A549 (cell line): ENCODE measurements at regions not wholly inside any gene's neighbourhood (a gene's known extent, or its start where the extent isn't known, plus 50 kb on each side); places are given as distances from the start of the nearest gene placed in this dataset.

ENCODE experiments used
- ATAC-seq, 2 experiments: fragments of 200-7000 bp in 1 of 2; fragments of >200 bp in 1 of 2; cut with Nextera tagmentation in 1 of 2; cut with Tn5 transposase in 1 of 2; 3 replicates each; pipeline versions ENCODE4 v1.8.0 to v1.9.1; 2018 to 2020; ENCODE audit warnings: mild to moderate bottlenecking in 1 of 2, moderate library complexity in 1 of 2
- CTCF ChIA-PET: fragments of 300-600 bp; sonication (Branson Sonifier 250); formaldehyde crosslinking; extraction: SDS; loops from one replicate; lab custom pipeline; 2021; ENCODE audit warnings: antibody characterized with exemption, inconsistent platforms; lab: Yijun Ruan, JAX
- POLR2A ChIA-PET: fragments of 350-600 bp; formaldehyde crosslinking; extraction: SDS; loops from one replicate; lab custom pipeline; 2021; ENCODE audit warnings: antibody characterized with exemption, inconsistent platforms; lab: Yijun Ruan, JAX
- DNase-seq, 2 experiments: peaks; one replicate each; pipeline versions ENCODE4 v3.0.0 to v3.0.0-alpha.2; 2011 to 2016; ENCODE audit warnings: low read depth in 1 of 2, low spot score in 1 of 2
- FAIRE-seq: peaks from 2 replicates; lab custom pipeline; 2011; peaks lifted over from hg19 to GRCh38; lab: Jason Lieb, UNC
- H3K27ac ChIP-seq, 2 experiments: fragments of >200 bp; sonication (Bioruptor Twin); formaldehyde crosslinking; 3 replicates each; pipeline ENCODE4 v1.5.1; 2016 to 2017
- H3K4me1 ChIP-seq: fragments of >200 bp; sonication (Bioruptor Twin); formaldehyde crosslinking; 3 replicates; pipeline ENCODE4 v1.6.1; 2016
- H3K4me2 ChIP-seq: fragments of >200 bp; sonication (Bioruptor Twin); formaldehyde crosslinking; 3 replicates; pipeline ENCODE4 v1.6.1; 2016
- H3K4me3 ChIP-seq: fragments of >200 bp; sonication (Bioruptor Twin); formaldehyde crosslinking; 3 replicates; pipeline ENCODE4 v1.5.1; 2016
- H3K9me3 ChIP-seq: fragments of >200 bp; sonication (Bioruptor Twin); formaldehyde crosslinking; 3 replicates; pipeline ENCODE4 v1.6.1; 2016
- CTCF ChIP-seq: fragments of >200 bp; sonication (Bioruptor Twin); formaldehyde crosslinking; IDR thresholded peaks from 3 replicates; pipeline ENCODE4 v1.5.1; 2016
- E2F6 ChIP-seq: IDR thresholded peaks from 2 replicates; pipeline ENCODE4 v1.6.1; 2012; ENCODE audit warnings: low read depth, borderline replicate concordance
- EHF ChIP-seq: fragments of 250-450 bp; sonication (Bioruptor Pico); IDR thresholded peaks from 2 replicates; pipeline ENCODE4 v1.5.0; 2020; ENCODE audit warnings: mild to moderate bottlenecking
- EHMT2 ChIP-seq: fragments of 200-600 bp; sonication (generic); IDR thresholded peaks from 2 replicates; pipeline ENCODE4 v1.6.1; 2016; ENCODE audit warnings: antibody characterized with exemption, low read depth, mild to moderate bottlenecking, moderate library complexity
- FOSB ChIP-seq: fragments of 250-450 bp; sonication (Bioruptor Pico); IDR thresholded peaks from 2 replicates; pipeline ENCODE4 v1.5.0; 2020; ENCODE audit warnings: mild to moderate bottlenecking, moderate library complexity
- FOXS1 ChIP-seq: fragments of 250-450 bp; sonication (Bioruptor Pico); IDR thresholded peaks from 2 replicates; pipeline ENCODE4 v1.5.0; 2020; ENCODE audit warnings: mild to moderate bottlenecking, moderate library complexity
- HOXB5 ChIP-seq: fragments of 250-450 bp; sonication (Bioruptor Pico); IDR thresholded peaks from 2 replicates; pipeline ENCODE4 v1.5.0; 2020; ENCODE audit warnings: mild to moderate bottlenecking, moderate library complexity
- JUN ChIP-seq, 2 experiments: fragments of >200 bp; sonication (Bioruptor Twin); formaldehyde crosslinking; IDR thresholded peaks; 2 replicates in 1 of 2; 3 replicates in 1 of 2; pipeline ENCODE4 v1.6.1; 2016 to 2017
- PBX3 ChIP-seq: IDR thresholded peaks from 2 replicates; pipeline ENCODE4 v1.6.1; 2012
- PHF8 ChIP-seq: fragments of 200-600 bp; sonication (generic); IDR thresholded peaks from 2 replicates; pipeline ENCODE4 v1.6.1; 2016; ENCODE audit warnings: low read depth, mild to moderate bottlenecking, antibody characterized with exemption, moderate library complexity, borderline replicate concordance
- POLR2A ChIP-seq: IDR thresholded peaks from 2 replicates; pipeline ENCODE4 v1.6.1; 2012; ENCODE audit warnings: mild to moderate bottlenecking, low read length
- RAD21 ChIP-seq, 2 experiments: fragments of >200 bp in 1 of 2; sonication (Bioruptor Twin) in 1 of 2; formaldehyde crosslinking in 1 of 2; IDR thresholded peaks in 1 of 2; conservative IDR thresholded peaks in 1 of 2; 2 replicates in 1 of 2; 3 replicates in 1 of 2; pipeline ENCODE4 v1.6.1; 2012 to 2018; ENCODE audit warnings: inconsistent platforms in 1 of 2
- RNF2 ChIP-seq: fragments of 200-600 bp; sonication (generic); IDR thresholded peaks from 2 replicates; pipeline ENCODE4 v1.6.1; 2016; ENCODE audit warnings: low read depth, mild to moderate bottlenecking, antibody characterized with exemption, moderate library complexity, borderline replicate concordance
- SMC3 ChIP-seq: fragments of >200 bp; sonication (Bioruptor Twin); formaldehyde crosslinking; IDR thresholded peaks from 3 replicates; pipeline ENCODE4 v1.6.1; 2018; ENCODE audit warnings: inconsistent platforms
- USF2 ChIP-seq: fragments of 450-650 bp; IDR thresholded peaks from 2 replicates; pipeline ENCODE4 v1.6.1; 2014; ENCODE audit warnings: antibody characterized with exemption
- ZC3H11A ChIP-seq: fragments of 450-650 bp; IDR thresholded peaks from 2 replicates; pipeline ENCODE4 v1.6.1; 2014; ENCODE audit warnings: antibody characterized with exemption, mild to moderate bottlenecking
- ZNF302 ChIP-seq: fragments of 250-450 bp; sonication (Bioruptor Pico); IDR thresholded peaks from 2 replicates; pipeline ENCODE4 v1.9.0; 2021; ENCODE audit warnings: inconsistent platforms, mild to moderate bottlenecking, moderate library complexity
- WGBS: methylation state at CpG from one replicate; pipeline ENCODE4 v1.1.6; 2017; ENCODE audit errors: missing lambda C conversion rate; 5-methylcytosine and 5-hydroxymethylcytosine counted together
- TF ChIP-seq, protein P1 (sequence below): IDR thresholded peaks from 2 replicates; pipeline ENCODE4 v1.6.1; 2012
- TF ChIP-seq, protein P2 (sequence below): fragments of 150-350 bp; IDR thresholded peaks from 2 replicates; pipeline ENCODE4 v1.6.1; 2014; ENCODE audit warnings: low read depth, mild to moderate bottlenecking, low read length

- Histone ChIP-seq H3K4me3 (peak overlapping the region; percentile 81), H3K4me1 (peaks cover 45% of the 10 kb centered on the region), H3K27ac (peak overlapping the region; percentile 92 to 94), H3K9me3 (no peaks in the 10 kb centered on the region)
- peak; percentile 58 to 60 for ATAC-seq
- POLR2A ChIA-PET = interaction anchor here (1.4 kb wide), 1 partner anchor 26 kb away, joined by 5 read pairs; no protein-coding TSS in a partner anchor
- WGBS = 0% methylated on average over 12 of the region's 86 CpGs
- peak; percentile 70 for TF ChIP-seq POLR2A
- peak; percentile 93 for TF ChIP-seq CTCF
- 0 out of 2 replicates have a peak, but pooled peaks have one; percentile 61 for TF ChIP-seq RNF2
- 0 out of 2 replicates have a peak, but pooled peaks have one; percentile 40 for TF ChIP-seq EHF (CRISPR knock-in tag)
- TF ChIP-seq RAD21 (conservative IDR thresholded peaks at IDR 0.05 in 1 of 2, IDR thresholded peaks at IDR 0.05 in 1 of 2) = peak; percentile 52 to 92; a peak in 4 of 5 replicates
- peak; percentile 34 to 68; a peak in 3 of 5 replicates for TF ChIP-seq JUN (IDR thresholded peaks at IDR 0.05)
- peak; percentile 43; the same call in 1 of the 2 replicates for TF ChIP-seq PHF8
- TF ChIP-seq, protein P1, sequence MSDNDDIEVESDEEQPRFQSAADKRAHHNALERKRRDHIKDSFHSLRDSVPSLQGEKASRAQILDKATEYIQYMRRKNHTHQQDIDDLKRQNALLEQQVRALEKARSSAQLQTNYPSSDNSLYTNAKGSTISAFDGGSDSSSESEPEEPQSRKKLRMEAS = peak; percentile 55
- TF ChIP-seq USF2 = no peak
- peak; percentile 56 for TF ChIP-seq PBX3
- peak; percentile 24; the same call in 1 of the 2 replicates for TF ChIP-seq FOSB (CRISPR knock-in tag)
- TF ChIP-seq ZC3H11A = peak; percentile 12; the same call in 1 of the 2 replicates
- peak; percentile 92 for TF ChIP-seq SMC3
- TF ChIP-seq ZNF302 (CRISPR knock-in tag) = no peak
- peak; percentile 90 for TF ChIP-seq E2F6
- TF ChIP-seq, protein P2, sequence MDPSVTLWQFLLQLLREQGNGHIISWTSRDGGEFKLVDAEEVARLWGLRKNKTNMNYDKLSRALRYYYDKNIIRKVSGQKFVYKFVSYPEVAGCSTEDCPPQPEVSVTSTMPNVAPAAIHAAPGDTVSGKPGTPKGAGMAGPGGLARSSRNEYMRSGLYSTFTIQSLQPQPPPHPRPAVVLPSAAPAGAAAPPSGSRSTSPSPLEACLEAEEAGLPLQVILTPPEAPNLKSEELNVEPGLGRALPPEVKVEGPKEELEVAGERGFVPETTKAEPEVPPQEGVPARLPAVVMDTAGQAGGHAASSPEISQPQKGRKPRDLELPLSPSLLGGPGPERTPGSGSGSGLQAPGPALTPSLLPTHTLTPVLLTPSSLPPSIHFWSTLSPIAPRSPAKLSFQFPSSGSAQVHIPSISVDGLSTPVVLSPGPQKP = 0 out of 2 replicates have a peak, but pooled peaks have one; percentile 35
- TF ChIP-seq FOXS1 = no peak
- no peak for TF ChIP-seq EHMT2
- TF ChIP-seq HOXB5 = peak; percentile 44; the same call in 1 of the 2 replicates
- TF ChIP-seq, all 56 proteins: peak for 15
- CTCF ChIA-PET = interaction anchor here (0.6 to 2.6 kb wide), 26 partner anchors 9 to 214 kb away, joined by 3 to 16 read pairs (median 4); a partner anchor contains a TSS
- peak; percentile 86 to 93 for DNase-seq
- FAIRE-seq = no peak
- peak overlapping the region; percentile 98 for H3K4me2 ChIP-seq
These were observed 140.5 kb downstream of the SEC14L1 start for GRCh38 chr17:77281122-77281903.
